Prostate gland (tissue), 2 donors: ENCODE measurements at regions not wholly inside any gene's neighbourhood (a gene's known extent, or its start where the extent isn't known, plus 50 kb on each side); places are given as distances from the start of the nearest gene placed in this dataset.

ENCODE experiments used
- DNase-seq: peaks from one replicate; pipeline ENCODE4 v3.0.0-alpha.2; 2019; ENCODE audit warnings: low spot score
- H3K27ac ChIP-seq, 2 donors: fragments of 200-600 bp; sonication (generic); 2 replicates each; pipeline ENCODE4 v1.5.1; 2017 to 2019
- H3K27me3 ChIP-seq: fragments of 200-600 bp; sonication (generic); replicated peaks from 2 replicates; pipeline ENCODE4 v1.5.1; 2019; ENCODE audit not compliant: insufficient read depth
- H3K36me3 ChIP-seq, 2 donors: fragments of 200-600 bp; sonication (generic); 1 replicate in 1 of 2; 2 replicates in 1 of 2; pipeline versions ENCODE4 v1.5.1 to v1.8.1; 2017 to 2019
- H3K4me1 ChIP-seq: fragments of 200-600 bp; sonication (generic); replicated peaks from 2 replicates; pipeline ENCODE4 v1.5.1; 2019
- H3K4me3 ChIP-seq, 2 donors: fragments of 200-600 bp; sonication (generic); 2 replicates each; pipeline ENCODE4 v1.5.1; 2017 to 2019
- H3K9me3 ChIP-seq: fragments of 200-600 bp; sonication (generic); 2 replicates; pipeline ENCODE4 v1.5.1; 2017
- CTCF ChIP-seq, 4 experiments: fragments of 200-600 bp in 2 of 4; fragments of 450-650 bp in 2 of 4; sonication (generic) in 2 of 4; IDR thresholded peaks; 1 replicate in 3 of 4; 2 replicates in 1 of 4; pipeline ENCODE4 v1.5.1; 2016 to 2019; ENCODE audit warnings: antibody characterized with exemption in 4 of 4, mild to moderate bottlenecking in 2 of 4, moderate library complexity in 2 of 4
- POLR2A ChIP-seq: fragments of 450-650 bp; IDR thresholded peaks from one replicate; pipeline ENCODE4 v1.6.1; 2016; ENCODE audit warnings: antibody characterized with exemption, mild to moderate bottlenecking
- POLR2AphosphoS5 ChIP-seq: sonication (generic); formaldehyde crosslinking; IDR thresholded peaks from one replicate; pipeline ENCODE4 v1.6.1; 2017; ENCODE audit warnings: antibody characterized with exemption
- WGBS: methylation state at CpG from one replicate; pipeline ENCODE4 v1.1.5; 2018; 5-methylcytosine and 5-hydroxymethylcytosine counted together
- intact Hi-C: fragments of 100-400 bp; cut with DNase I; formaldehyde crosslinking; loops from one replicate; pipeline ENCODE4 v1.14.2; 2022

DNA sequence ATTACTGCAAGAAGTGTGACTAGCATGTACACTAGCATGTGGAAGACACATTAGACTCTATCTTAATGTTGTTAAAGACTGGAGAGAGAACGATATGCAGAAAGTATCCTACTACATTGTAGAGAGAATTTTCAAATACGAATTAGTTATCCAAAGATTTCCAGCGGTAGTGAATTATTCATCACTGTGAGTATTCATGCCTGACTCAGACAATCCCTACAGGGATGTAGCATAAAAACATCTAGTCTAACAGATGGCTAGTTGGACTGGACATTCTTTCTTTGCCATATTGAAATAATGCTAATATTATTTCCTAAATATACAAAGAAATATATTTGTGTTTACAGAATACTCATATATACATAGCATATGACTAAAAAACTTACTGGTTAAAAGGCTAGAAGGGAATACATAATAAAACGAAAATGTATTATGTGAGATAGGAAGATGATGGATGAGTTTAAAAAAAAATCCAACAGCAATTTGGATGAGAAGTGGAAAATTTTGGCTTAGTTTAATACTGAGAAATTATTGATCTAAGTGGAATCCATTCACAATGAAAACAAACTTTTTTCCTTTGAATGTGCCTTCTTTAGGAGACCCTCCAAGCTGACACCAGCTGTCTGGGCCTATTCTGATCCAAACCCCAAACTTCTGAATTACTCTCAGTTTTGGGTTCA, 580.7 kb downstream of the RFPL4B start:
- 89% methylated on average over 4 of the region's 4 CpGs for WGBS

DNA sequence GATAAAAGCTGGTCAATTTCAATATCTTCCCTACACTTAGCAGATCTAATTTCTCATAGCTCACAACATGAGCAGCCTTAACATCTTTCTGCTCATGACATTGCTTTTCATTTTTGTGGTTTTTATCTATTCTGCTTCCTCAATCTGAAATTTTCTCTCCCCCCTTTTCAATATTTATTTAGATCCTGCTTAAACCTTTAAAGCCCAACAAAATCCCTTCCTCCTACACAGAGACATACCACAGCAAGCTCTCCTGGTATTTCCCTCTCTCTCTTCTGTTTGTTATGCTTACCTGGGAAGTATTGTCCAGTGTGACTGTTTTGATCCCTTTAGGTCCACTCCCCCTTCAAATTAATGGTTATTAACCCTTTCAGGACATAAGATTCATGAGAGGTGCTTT, 582.5 kb downstream of the RFPL4B start:
- no peak for TF ChIP-seq CTCF (IDR thresholded peaks at IDR 0.05)
- TF ChIP-seq POLR2A = no peak
- TF ChIP-seq POLR2AphosphoS5 = no peak
- Histone ChIP-seq H3K27me3 (no peaks in the 10 kb centered on the region), H3K36me3 (no peaks in the 10 kb centered on the region), H3K9me3 (no peaks in the 10 kb centered on the region), H3K4me3 (no peak overlapping the region), H3K4me1 (no peaks in the 10 kb centered on the region), H3K27ac (no peak overlapping the region)
- intact Hi-C loops = no loop called here
- no peak for DNase-seq

More for the DNA sequence above, 580.7 kb downstream of the RFPL4B start:
- TF ChIP-seq POLR2AphosphoS5 (no peak), CTCF (IDR thresholded peaks at IDR 0.05) (no peak), POLR2A (no peak)
- no peak for DNase-seq
- Histone ChIP-seq H3K36me3 (no peaks in the 10 kb centered on the region), H3K27me3 (no peaks in the 10 kb centered on the region), H3K4me3 (no peak overlapping the region), H3K27ac (no peak overlapping the region), H3K4me1 (no peaks in the 10 kb centered on the region), H3K9me3 (no peaks in the 10 kb centered on the region)
- intact Hi-C loops = no loop called here

DNA sequence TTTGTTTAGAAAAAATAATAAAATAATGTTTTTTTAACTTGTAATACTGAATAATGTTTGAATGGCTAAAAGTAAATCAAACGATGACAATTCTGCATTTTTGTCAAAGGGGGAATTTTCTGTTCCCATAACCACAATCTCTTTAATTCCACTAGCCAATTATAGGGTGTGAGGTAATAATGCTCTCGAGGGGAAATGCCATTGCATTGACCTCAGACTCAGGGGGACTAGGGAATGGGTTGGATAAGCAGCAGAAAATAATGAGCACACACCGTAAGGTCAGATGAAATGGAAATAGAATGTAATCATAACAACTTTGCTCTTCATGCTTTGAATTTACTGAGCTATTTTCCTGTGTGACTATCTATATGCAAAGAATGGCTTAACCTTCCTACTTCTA, 584.7 kb downstream of the RFPL4B start:
- intact Hi-C loops = no loop called here
- Histone ChIP-seq H3K27ac (no peak overlapping the region), H3K9me3 (no peaks in the 10 kb centered on the region), H3K4me3 (no peak overlapping the region), H3K27me3 (no peaks in the 10 kb centered on the region), H3K4me1 (no peaks in the 10 kb centered on the region), H3K36me3 (no peaks in the 10 kb centered on the region)
- no peak for TF ChIP-seq CTCF (IDR thresholded peaks at IDR 0.05)
- TF ChIP-seq POLR2AphosphoS5 = no peak
- TF ChIP-seq POLR2A = no peak
- WGBS = 77% methylated on average over 3 of the region's 3 CpGs
- DNase-seq = no peak

- no peak for DNase-seq
- TF ChIP-seq CTCF (IDR thresholded peaks at IDR 0.05) (no peak), POLR2AphosphoS5 (no peak), POLR2A (no peak)
- Histone ChIP-seq H3K27ac (no peak overlapping the region), H3K9me3 (no peaks in the 10 kb centered on the region), H3K4me1 (no peaks in the 10 kb centered on the region), H3K36me3 (no peaks in the 10 kb centered on the region), H3K27me3 (no peaks in the 10 kb centered on the region), H3K4me3 (no peak overlapping the region)
- intact Hi-C loops = no loop called here
Measured at GRCh38 chr6:112933947-112934346, 586.8 kb downstream of the RFPL4B start.

DNA sequence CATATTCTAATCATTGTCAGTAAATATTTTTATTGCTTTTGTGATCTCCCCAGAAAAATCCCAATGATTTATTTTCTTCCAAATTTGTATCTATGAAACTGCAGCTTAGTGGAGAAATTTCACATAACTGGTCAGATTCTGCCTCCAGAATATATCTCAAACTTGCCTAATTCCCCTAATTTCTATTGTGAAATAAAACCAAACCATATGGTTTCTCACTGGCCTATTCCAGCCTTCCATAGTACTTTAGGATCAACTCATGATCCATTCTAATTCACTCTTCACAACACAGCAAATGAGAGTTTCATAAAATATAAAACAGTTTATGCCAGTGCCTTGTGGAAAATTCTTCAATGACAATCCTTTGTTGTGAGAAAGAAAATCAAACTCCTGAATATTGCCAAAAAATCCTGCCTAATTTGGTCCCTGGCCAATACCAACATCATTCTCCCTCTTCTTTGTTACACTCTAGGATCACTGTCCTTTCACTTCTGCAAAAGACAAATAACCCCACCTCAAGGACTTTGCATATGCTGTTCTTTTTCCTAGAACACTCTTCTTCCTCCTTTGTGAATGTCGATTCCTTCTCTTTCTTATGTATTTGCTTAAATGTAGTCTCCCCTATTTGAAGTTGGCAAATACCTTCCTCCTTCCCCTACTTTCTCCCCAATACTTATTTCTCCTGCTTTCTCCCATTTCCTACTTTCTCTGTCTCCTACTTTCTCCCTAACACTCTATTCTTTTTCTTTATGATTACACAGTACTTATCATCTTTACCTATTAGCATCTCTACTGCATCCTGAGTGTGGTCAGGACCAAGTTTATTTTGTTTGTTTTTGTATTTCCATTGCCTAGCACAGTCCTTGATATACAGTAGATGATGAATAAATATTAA, 587.5 kb downstream of the RFPL4B start:
- intact Hi-C loops = no loop called here
- Histone ChIP-seq H3K4me1 (no peaks in the 10 kb centered on the region), H3K27me3 (no peaks in the 10 kb centered on the region), H3K9me3 (no peaks in the 10 kb centered on the region), H3K27ac (no peak overlapping the region), H3K36me3 (no peaks in the 10 kb centered on the region), H3K4me3 (no peak overlapping the region)
- no peak for TF ChIP-seq POLR2A
- TF ChIP-seq CTCF (IDR thresholded peaks at IDR 0.05) = no peak
- no peak for TF ChIP-seq POLR2AphosphoS5
- WGBS = 58% methylated on average over 1 of the region's 1 CpG
- no peak for DNase-seq
